ENCODE measurements at regions not wholly inside any gene's neighbourhood (a gene's known extent, or its start where the extent isn't known, plus 50 kb on each side); places are given as distances from the start of the nearest gene placed in this dataset.

GRCh38 chr18:42412281-42412680 lies 457.2 kb downstream of the PIK3C3 start:
- no peak for DNase-seq (ENCODE audit: low read depth)
- FAIRE-seq = no peak
- Histone ChIP-seq H3K36me3 (ENCODE audit: control insufficient read depth, insufficient read depth, low read length) (no peaks in the 10 kb centered on the region), H3K4me3 (ENCODE audit: low read depth, low read length) (no peak overlapping the region), H3K27me3 (ENCODE audit: control insufficient read depth, insufficient read depth, low read length) (no peaks in the 10 kb centered on the region)
- TF ChIP-seq CTCF (IDR thresholded peaks at IDR 0.05; ENCODE audit: insufficient read depth, low read length, severe bottlenecking) = no peak

GRCh38 chr18:42412896-42413295 lies 457.9 kb downstream of the PIK3C3 start:
- no peak for FAIRE-seq
- peak; percentile 16 for DNase-seq (ENCODE audit: low read depth)

GRCh38 chr18:42413870-42414269 lies 458.8 kb downstream of the PIK3C3 start:
- Histone ChIP-seq H3K27me3 (ENCODE audit: control insufficient read depth, insufficient read depth, low read length) (no peaks in the 10 kb centered on the region), H3K4me3 (ENCODE audit: low read depth, low read length) (no peak overlapping the region), H3K36me3 (ENCODE audit: control insufficient read depth, insufficient read depth, low read length) (no peaks in the 10 kb centered on the region)
- no peak for TF ChIP-seq CTCF (IDR thresholded peaks at IDR 0.05; ENCODE audit: insufficient read depth, low read length, severe bottlenecking)
- DNase-seq (ENCODE audit: low read depth) (peak; percentile 18), FAIRE-seq (no peak)

More at GRCh38 chr18:42412896-42413295, 457.9 kb downstream of the PIK3C3 start:
- H3K36me3 ChIP-seq (ENCODE audit: control insufficient read depth, insufficient read depth, low read length) = no peaks in the 10 kb centered on the region
- TF ChIP-seq CTCF (IDR thresholded peaks at IDR 0.05; ENCODE audit: insufficient read depth, low read length, severe bottlenecking) = no peak
- no peaks in the 10 kb centered on the region for H3K27me3 ChIP-seq (ENCODE audit: control insufficient read depth, insufficient read depth, low read length)
- H3K4me3 ChIP-seq (ENCODE audit: low read depth, low read length) = no peak overlapping the region

GRCh38 chr18:42414756-42415454 lies 459.9 kb downstream of the PIK3C3 start:
- Histone ChIP-seq H3K36me3 (ENCODE audit: control insufficient read depth, insufficient read depth, low read length) (no peaks in the 10 kb centered on the region), H3K27me3 (ENCODE audit: control insufficient read depth, insufficient read depth, low read length) (no peaks in the 10 kb centered on the region), H3K4me3 (ENCODE audit: low read depth, low read length) (no peak overlapping the region)
- DNase-seq (ENCODE audit: low read depth) (peak; percentile 73), FAIRE-seq (no peak)
- TF ChIP-seq CTCF (IDR thresholded peaks at IDR 0.05; ENCODE audit: insufficient read depth, low read length, severe bottlenecking) = no peak

- Histone ChIP-seq H3K36me3 (ENCODE audit: control insufficient read depth, insufficient read depth, low read length) (no peaks in the 10 kb centered on the region), H3K27me3 (ENCODE audit: control insufficient read depth, insufficient read depth, low read length) (no peaks in the 10 kb centered on the region), H3K4me3 (ENCODE audit: low read depth, low read length) (no peak overlapping the region)
- FAIRE-seq (no peak), DNase-seq (ENCODE audit: low read depth) (no peak)
- no peak for TF ChIP-seq CTCF (IDR thresholded peaks at IDR 0.05; ENCODE audit: insufficient read depth, low read length, severe bottlenecking)
Measured at GRCh38 chr18:42417189-42417588, 462.2 kb downstream of the PIK3C3 start.

- DNase-seq (ENCODE audit: low read depth) (no peak), FAIRE-seq (no peak)
- Histone ChIP-seq H3K4me3 (ENCODE audit: low read depth, low read length) (no peak overlapping the region), H3K36me3 (ENCODE audit: control insufficient read depth, insufficient read depth, low read length) (no peaks in the 10 kb centered on the region), H3K27me3 (ENCODE audit: control insufficient read depth, insufficient read depth, low read length) (no peaks in the 10 kb centered on the region)
- no peak for TF ChIP-seq CTCF (IDR thresholded peaks at IDR 0.05; ENCODE audit: insufficient read depth, low read length, severe bottlenecking)
Measured at GRCh38 chr18:42418121-42418520, 463.1 kb downstream of the PIK3C3 start.

All from bronchial epithelial cell (primary cell).